ENCODE measurements at regions not wholly inside any gene's neighbourhood (a gene's known extent, or its start where the extent isn't known, plus 50 kb on each side); places are given as distances from the start of the nearest gene placed in this dataset.

- no peak for TF ChIP-seq CTCF (IDR thresholded peaks at IDR 0.05; ENCODE audit: insufficient read depth, low read depth, low read length)
- no peak overlapping the region for H3K4me3 ChIP-seq (ENCODE audit: low read depth, low read length)
- no peak for DNase-seq (ENCODE audit: low read depth)
Measured at GRCh38 chrX:22689290-22689689, 310.5 kb upstream of the DDX53 start.

- peak; percentile 14 for DNase-seq (ENCODE audit: low read depth)
- H3K4me3 ChIP-seq (ENCODE audit: low read depth, low read length) = no peak overlapping the region
- no peak for TF ChIP-seq CTCF (IDR thresholded peaks at IDR 0.05; ENCODE audit: insufficient read depth, low read depth, low read length)
Measured at GRCh38 chrX:22690116-22690515, 309.6 kb upstream of the DDX53 start.

DNA sequence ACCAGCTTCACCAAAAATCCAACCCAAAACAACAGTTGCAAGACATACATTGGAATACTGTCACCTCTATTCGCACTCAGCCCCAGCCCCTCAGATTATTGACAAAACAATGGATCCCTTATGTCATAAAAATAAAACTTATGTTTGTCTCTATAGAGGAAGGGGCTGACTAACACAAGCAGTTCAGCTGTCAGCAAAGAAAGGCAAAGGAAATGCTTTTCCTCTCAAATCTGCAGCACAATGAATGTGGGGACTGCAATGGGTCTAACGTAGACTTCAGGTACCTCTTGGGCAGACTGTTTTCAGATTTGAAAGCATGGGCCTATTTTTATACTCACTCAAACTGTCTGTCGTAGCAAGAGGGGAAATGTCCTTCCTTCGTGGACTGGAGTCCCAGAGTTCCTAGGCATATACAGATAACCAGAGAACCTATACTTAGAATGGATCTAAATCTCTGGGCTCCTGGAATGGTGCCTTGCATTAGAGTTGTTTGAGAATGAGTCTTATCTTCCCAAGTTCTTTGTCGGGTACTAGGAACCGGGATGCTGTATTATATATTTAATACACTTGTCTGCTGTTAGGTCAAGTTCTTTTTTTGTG, 307.7 kb upstream of the DDX53 start:
- DNase-seq (ENCODE audit: low read depth) = no peak
- no peak for TF ChIP-seq CTCF (IDR thresholded peaks at IDR 0.05; ENCODE audit: insufficient read depth, low read depth, low read length)
- H3K4me3 ChIP-seq (ENCODE audit: low read depth, low read length) = no peak overlapping the region

DNA sequence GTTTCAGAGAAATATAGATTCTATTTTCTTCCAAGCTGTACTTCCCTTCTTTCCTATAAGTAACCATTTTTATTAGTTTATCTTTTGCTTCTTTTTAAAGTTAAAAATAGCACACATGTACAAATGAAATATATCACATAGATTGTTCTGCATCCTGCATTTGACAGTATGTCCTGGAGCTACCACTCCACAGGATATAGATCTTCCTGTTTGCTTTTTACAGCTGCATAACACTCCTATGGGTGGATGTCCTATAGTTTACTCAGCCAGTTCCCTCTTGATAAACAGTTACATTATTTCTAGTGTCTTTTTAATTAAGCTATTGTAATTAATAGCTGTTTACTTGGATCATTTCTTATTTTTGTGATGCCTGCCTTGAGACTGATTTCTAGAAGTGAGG, 301.6 kb upstream of the DDX53 start:
- TF ChIP-seq CTCF (IDR thresholded peaks at IDR 0.05; ENCODE audit: insufficient read depth, low read depth, low read length) = no peak
- H3K4me3 ChIP-seq (ENCODE audit: low read depth, low read length) = no peak overlapping the region
- DNase-seq (ENCODE audit: low read depth) = no peak

DNA sequence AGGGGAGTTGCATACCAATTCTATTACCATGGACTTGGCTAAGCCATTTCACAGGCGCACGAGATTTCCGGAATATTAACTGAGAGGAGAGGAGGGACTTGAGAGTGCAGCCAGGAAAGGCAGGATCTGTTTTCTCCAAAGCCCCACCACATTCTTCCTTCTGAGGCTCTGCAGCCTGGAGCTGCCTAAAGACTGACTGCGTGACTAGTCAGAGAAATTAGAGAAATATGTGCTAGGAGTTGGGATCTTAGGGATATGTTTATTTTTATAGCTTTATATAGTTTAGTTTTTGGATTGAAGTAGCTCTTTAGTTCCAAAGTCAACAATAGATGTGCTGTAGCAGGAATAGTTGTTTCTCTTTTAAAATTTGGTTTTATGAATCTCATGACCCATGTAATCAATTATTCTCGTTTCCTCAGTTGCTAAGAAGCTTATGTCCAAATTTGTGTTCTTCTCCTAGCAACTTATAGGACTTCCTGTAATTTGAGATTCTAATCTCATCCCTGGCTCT, 300.1 kb upstream of the DDX53 start:
- no peak overlapping the region for H3K4me3 ChIP-seq (ENCODE audit: low read depth, low read length)
- DNase-seq (ENCODE audit: low read depth) = no peak
- no peak for TF ChIP-seq CTCF (IDR thresholded peaks at IDR 0.05; ENCODE audit: insufficient read depth, low read depth, low read length)

DNA sequence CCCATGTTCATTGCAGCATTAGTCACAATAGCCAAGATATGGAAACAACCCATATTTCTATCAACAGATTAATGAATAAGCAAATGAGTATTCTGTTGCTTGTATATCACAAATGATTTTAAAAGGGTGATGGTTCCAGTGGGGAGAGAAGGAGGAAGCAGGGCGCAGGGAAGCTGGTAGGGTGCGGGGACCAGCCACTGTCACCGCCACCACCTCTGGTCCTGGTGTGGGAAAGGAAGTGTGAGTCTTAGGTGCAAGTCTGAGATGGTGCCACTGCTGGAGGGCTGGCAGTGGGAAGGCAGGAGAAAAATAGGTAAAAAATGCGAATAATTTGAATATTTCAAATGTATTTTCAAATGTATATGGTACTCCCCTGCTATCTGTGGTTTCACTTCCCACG, 286.8 kb upstream of the DDX53 start:
- DNase-seq (ENCODE audit: low read depth) = no peak
- H3K4me3 ChIP-seq (ENCODE audit: low read depth, low read length) = no peak overlapping the region
- no peak for TF ChIP-seq CTCF (IDR thresholded peaks at IDR 0.05; ENCODE audit: insufficient read depth, low read depth, low read length)

DNA sequence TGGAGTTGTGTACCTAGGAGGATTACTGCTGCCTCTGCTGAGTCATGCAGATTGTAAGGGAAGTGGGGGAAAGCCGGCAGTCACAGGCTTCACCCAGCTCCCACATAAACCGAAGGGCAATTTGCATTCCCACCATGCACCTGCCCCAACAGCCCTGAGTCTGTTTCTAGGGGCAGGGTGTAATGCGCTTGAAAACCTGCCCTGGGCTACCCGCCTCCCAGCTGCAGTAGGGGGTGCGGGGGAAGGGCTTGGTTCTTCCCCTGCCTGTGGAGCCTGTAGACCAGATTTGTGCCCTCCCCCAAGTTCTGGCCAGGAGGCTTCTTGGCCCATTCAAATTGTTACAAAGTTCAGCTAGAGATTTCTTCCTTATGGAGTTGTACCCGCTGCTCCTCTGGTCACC, 269.2 kb upstream of the DDX53 start:
- no peak for DNase-seq (ENCODE audit: low read depth)

More for the DNA sequence above, 269.2 kb upstream of the DDX53 start:
- H3K4me3 ChIP-seq (ENCODE audit: low read depth, low read length) = no peak overlapping the region
- TF ChIP-seq CTCF (IDR thresholded peaks at IDR 0.05; ENCODE audit: insufficient read depth, low read depth, low read length) = no peak
